Activated T-cell treated with anti-CD3 and anti-CD28 coated beads, Interleukin-2, amount 50 U/mL, for 24 hours (primary cell): ENCODE measurements at regions not wholly inside any gene's neighbourhood (a gene's known extent, or its start where the extent isn't known, plus 50 kb on each side); places are given as distances from the start of the nearest gene placed in this dataset.
"Not testable (repeated sequence)": the region's sequence is repeated elsewhere in the genome, so short reads cannot be mapped to it uniquely, and the experiment has no call there.

ENCODE experiments used
- DNase-seq: peaks from one replicate; pipeline ENCODE4 v3.0.0-alpha.2; 2020
- H3K27ac Mint-ChIP-seq: 2 replicates; pipeline ENCODE4 v1.8.0; 2020; ENCODE audit warnings: mild to moderate bottlenecking, mixed read lengths
- H3K27me3 Mint-ChIP-seq: 2 replicates; pipeline ENCODE4 v1.8.0; 2020; ENCODE audit warnings: mixed read lengths
- H3K36me3 Mint-ChIP-seq: 2 replicates; pipeline ENCODE4 v1.8.0; 2020; ENCODE audit warnings: low read depth, mixed read lengths
- H3K4me1 Mint-ChIP-seq: 2 replicates; pipeline ENCODE4 v1.8.0; 2020; ENCODE audit warnings: low read depth, mixed read lengths
- H3K4me3 Mint-ChIP-seq: 2 replicates; pipeline ENCODE4 v1.8.0; 2020; ENCODE audit warnings: mild to moderate bottlenecking, moderate library complexity, mixed read lengths
- H3K9me3 Mint-ChIP-seq: 2 replicates; pipeline ENCODE4 v1.8.0; 2020; ENCODE audit warnings: mixed read lengths

DNA sequence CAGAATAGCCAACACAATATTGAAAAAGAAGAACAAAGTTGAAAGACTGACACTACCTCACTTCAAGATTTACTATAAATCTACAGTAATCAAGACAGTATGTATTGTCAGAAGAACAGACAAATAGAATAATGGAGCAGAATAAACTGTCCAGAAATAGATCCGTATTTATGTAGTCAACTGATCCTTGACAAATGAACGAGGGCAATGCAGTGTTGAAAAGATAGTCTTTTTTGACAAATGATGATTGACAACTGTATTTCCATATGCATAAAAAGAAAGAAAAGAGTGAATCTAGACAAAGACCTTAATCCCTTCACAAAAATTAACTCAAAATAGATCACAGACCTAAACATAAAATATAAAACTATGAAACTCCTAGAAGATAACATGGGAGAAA lies 767.1 kb downstream of the KCNA4 start:
- H3K36me3 Mint-ChIP-seq: no peaks in the 10 kb centered on the region
- H3K4me1 Mint-ChIP-seq: no peaks in the 10 kb centered on the region
- no peaks in the 10 kb centered on the region for H3K27me3 Mint-ChIP-seq
- no peak overlapping the region for H3K27ac Mint-ChIP-seq
- peaks cover 3% of the 10 kb centered on the region for H3K9me3 Mint-ChIP-seq
- DNase-seq: no peak
- H3K4me3 Mint-ChIP-seq: no peak overlapping the region

DNA sequence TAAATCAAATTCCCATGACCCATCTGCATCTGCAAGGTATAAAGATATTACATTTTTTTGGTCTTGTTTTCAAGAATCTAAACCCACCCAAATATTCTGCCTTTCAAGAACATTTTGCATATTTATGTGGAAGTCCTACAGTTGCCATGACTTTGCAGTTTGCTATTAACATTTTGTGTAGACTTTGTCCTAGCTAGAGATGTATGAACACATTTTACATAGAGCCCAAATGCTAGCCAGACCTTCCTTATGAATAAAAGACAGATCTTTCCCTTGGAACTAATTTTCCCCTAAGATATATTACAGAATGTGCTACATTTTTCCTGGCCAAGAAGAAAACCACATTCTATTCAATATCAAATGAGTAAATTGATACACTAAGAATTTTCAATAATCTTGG lies 772.5 kb downstream of the KCNA4 start:
- no peaks in the 10 kb centered on the region for H3K27me3 Mint-ChIP-seq
- no peaks in the 10 kb centered on the region for H3K4me1 Mint-ChIP-seq
- H3K27ac Mint-ChIP-seq: no peak overlapping the region
- peaks cover 14% of the 10 kb centered on the region for H3K9me3 Mint-ChIP-seq
- H3K4me3 Mint-ChIP-seq: no peak overlapping the region
- H3K36me3 Mint-ChIP-seq: no peaks in the 10 kb centered on the region
- no peak for DNase-seq

- H3K27me3 Mint-ChIP-seq: no peaks in the 10 kb centered on the region
- H3K4me1 Mint-ChIP-seq: no peaks in the 10 kb centered on the region
- peaks cover 14% of the 10 kb centered on the region for H3K9me3 Mint-ChIP-seq
- H3K36me3 Mint-ChIP-seq: no peaks in the 10 kb centered on the region
- no peak overlapping the region for H3K4me3 Mint-ChIP-seq
- DNase-seq: no peak
- no peak overlapping the region for H3K27ac Mint-ChIP-seq
These were observed 773.2 kb downstream of the KCNA4 start for GRCh38 chr11:29243616-29244015.

DNA sequence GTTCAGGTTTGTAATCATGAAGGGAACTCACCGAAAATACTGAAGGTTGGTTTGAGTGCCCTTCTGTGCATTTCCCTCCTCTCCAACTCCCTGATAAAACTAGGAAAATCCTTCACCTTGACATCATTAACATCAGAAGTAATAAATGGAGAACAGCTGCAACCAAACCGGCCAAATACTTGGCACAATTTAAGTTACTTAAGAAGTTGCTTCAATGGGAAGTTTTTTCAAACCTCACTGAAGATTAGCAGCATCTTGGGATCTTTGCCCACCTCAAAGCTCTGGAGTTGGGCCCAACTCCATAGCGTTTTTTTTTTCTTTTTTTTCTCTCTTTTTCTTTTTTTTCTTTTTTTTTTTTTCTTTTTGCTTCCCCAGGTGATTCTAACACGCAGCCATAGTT lies 784.8 kb downstream of the KCNA4 start:
- Mint-ChIP-seq H3K27me3 (no peaks in the 10 kb centered on the region), H3K27ac (no peak overlapping the region), H3K4me1 (no peaks in the 10 kb centered on the region), H3K9me3 (peaks cover 6% of the 10 kb centered on the region), H3K4me3 (no peak overlapping the region), H3K36me3 (no peaks in the 10 kb centered on the region)
- DNase-seq: no peak

DNA sequence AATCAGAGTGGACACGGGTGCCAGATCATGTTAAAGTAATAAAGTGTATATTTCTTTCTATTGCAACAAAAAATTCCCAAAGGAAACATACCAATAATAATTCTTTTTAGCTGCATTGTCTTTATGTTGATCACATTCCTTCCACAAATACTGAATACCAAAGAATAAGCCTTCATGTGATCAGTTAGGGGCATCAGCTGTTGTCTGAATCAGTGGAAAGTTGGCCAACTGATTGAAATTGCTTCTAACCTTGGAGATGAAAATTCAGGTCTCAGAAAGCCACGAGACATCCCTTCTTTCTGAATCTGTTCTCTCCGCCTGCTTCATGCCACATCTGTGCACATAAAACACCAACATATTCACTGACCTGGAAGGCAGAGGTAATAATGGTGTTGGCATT lies 785.2 kb downstream of the KCNA4 start:
- Mint-ChIP-seq H3K27ac (no peak overlapping the region), H3K4me3 (no peak overlapping the region), H3K27me3 (no peaks in the 10 kb centered on the region), H3K9me3 (peaks cover 6% of the 10 kb centered on the region), H3K36me3 (no peaks in the 10 kb centered on the region), H3K4me1 (no peaks in the 10 kb centered on the region)
- no peak for DNase-seq

DNA sequence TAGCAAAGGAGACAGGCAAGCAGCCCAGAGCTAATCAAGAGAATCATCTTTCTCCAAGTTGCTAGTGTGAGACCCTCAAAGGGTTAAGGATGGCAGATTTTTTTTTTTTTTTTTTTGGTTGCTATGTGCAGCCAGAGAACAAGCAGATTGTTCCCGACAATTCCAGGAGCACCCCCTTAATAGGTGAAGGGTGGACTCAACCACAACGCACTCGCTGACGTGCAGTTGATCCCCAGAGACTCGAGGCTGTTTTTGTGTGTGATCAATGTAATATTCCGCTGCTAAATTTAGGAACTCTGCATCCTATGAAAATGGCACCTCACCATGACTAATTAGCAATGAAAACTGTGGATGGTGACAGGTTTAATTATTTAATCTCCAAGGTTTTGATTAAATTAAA lies 789.0 kb downstream of the KCNA4 start:
- H3K4me1 Mint-ChIP-seq: no peaks in the 10 kb centered on the region
- H3K27me3 Mint-ChIP-seq: no peaks in the 10 kb centered on the region
- H3K27ac Mint-ChIP-seq: no peak overlapping the region
- no peaks in the 10 kb centered on the region for H3K36me3 Mint-ChIP-seq
- no peak for DNase-seq
- H3K4me3 Mint-ChIP-seq: no peak overlapping the region
- H3K9me3 Mint-ChIP-seq: peaks cover 8% of the 10 kb centered on the region

GRCh38 chr11:29224739-29225384 lies 792.0 kb downstream of the KCNA4 start:
- Mint-ChIP-seq H3K4me3 (no peak overlapping the region), H3K9me3 (peaks cover 23% of the 10 kb centered on the region), H3K27me3 (no peaks in the 10 kb centered on the region), H3K27ac (no peak overlapping the region), H3K36me3 (no peaks in the 10 kb centered on the region), H3K4me1 (no peaks in the 10 kb centered on the region)
- no peak for DNase-seq

GRCh38 chr11:29219531-29219930 lies 797.3 kb downstream of the KCNA4 start:
- H3K4me1 Mint-ChIP-seq: not testable (repeated sequence)
- peaks cover 24% of the 10 kb centered on the region for H3K9me3 Mint-ChIP-seq

DNA sequence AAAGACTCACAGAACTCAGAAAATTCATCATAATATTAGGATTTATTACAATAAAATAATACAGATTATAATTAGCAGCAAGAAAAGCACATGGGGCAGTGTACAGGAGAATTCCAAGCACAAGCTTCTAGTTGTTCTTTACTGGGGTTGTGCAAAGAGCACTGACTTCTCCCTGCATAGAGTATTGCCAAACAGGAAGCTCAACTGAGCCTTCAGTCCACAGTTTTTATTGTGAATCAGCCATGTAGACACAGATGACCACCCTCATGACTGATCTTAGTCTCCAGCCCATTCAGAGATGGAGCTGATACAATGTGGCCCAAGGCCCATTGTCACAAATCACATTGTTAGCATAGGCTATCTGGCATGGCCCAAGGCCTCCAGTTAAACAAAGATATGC lies 798.9 kb downstream of the KCNA4 start:
- no peaks in the 10 kb centered on the region for H3K27me3 Mint-ChIP-seq
- no peak for DNase-seq
- peaks cover 27% of the 10 kb centered on the region for H3K9me3 Mint-ChIP-seq
- no peak overlapping the region for H3K27ac Mint-ChIP-seq
- H3K36me3 Mint-ChIP-seq: no peaks in the 10 kb centered on the region
- no peaks in the 10 kb centered on the region for H3K4me1 Mint-ChIP-seq
- no peak overlapping the region for H3K4me3 Mint-ChIP-seq

More at GRCh38 chr11:29219531-29219930, 797.3 kb downstream of the KCNA4 start:
- H3K27ac Mint-ChIP-seq, H3K4me3 Mint-ChIP-seq, H3K36me3 Mint-ChIP-seq, H3K27me3 Mint-ChIP-seq, DNase-seq: not testable (repeated sequence)

DNA sequence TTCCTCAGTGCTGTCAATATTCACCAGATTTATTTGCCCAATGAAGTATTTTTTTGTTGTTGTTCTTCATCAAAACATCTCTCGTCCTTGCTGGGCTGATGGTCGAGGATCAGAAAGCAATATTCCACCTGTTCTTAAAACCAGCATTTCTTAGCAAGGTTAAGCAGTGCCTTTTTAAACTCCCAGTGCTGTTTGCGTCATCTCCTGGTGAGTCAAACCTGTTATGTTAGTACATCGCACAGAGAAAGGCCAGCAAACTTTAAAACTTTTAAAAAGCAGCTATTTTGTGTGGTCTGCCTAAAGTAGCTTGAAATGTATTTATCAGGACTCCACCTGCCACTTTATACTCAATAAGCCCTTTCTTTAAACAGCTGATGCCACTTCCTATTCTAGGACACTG lies 802.0 kb downstream of the KCNA4 start:
- no peak overlapping the region for H3K27ac Mint-ChIP-seq
- no peaks in the 10 kb centered on the region for H3K4me1 Mint-ChIP-seq
- H3K9me3 Mint-ChIP-seq: peaks cover 12% of the 10 kb centered on the region
- DNase-seq: no peak
- H3K4me3 Mint-ChIP-seq: no peak overlapping the region
- no peaks in the 10 kb centered on the region for H3K27me3 Mint-ChIP-seq
- no peaks in the 10 kb centered on the region for H3K36me3 Mint-ChIP-seq

DNA sequence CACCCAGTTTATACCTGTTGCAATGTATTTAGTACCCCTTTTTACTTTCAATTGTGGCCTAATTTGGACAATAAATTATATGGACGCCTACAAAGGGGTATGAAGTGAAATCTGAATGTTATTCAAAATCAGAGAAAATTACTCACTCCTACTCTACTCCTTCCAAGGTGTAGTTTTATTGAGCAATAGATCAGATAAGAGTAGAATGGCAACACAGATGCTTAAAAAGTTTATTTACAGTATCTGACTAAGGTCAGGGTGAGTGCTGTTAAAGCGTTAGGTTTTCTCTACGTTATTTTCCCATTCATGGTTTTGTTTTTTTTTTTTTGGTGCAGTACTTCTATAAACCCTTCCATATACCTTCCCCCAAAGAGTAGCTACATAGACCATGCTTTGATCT lies 805.6 kb downstream of the KCNA4 start:
- peaks cover 9% of the 10 kb centered on the region for H3K9me3 Mint-ChIP-seq
- no peak for DNase-seq
- H3K36me3 Mint-ChIP-seq: no peaks in the 10 kb centered on the region
- no peak overlapping the region for H3K27ac Mint-ChIP-seq
- H3K4me1 Mint-ChIP-seq: no peaks in the 10 kb centered on the region
- no peak overlapping the region for H3K4me3 Mint-ChIP-seq
- H3K27me3 Mint-ChIP-seq: no peaks in the 10 kb centered on the region

- no peaks in the 10 kb centered on the region for H3K36me3 Mint-ChIP-seq
- peaks cover 10% of the 10 kb centered on the region for H3K9me3 Mint-ChIP-seq
- no peaks in the 10 kb centered on the region for H3K4me1 Mint-ChIP-seq
- no peak overlapping the region for H3K27ac Mint-ChIP-seq
- no peak overlapping the region for H3K4me3 Mint-ChIP-seq
- no peak for DNase-seq
- H3K27me3 Mint-ChIP-seq: no peaks in the 10 kb centered on the region
These were observed 806.4 kb downstream of the KCNA4 start for GRCh38 chr11:29210426-29210825.

- no peaks in the 10 kb centered on the region for H3K27me3 Mint-ChIP-seq
- no peak for DNase-seq
- H3K9me3 Mint-ChIP-seq: peaks cover 15% of the 10 kb centered on the region
- H3K4me3 Mint-ChIP-seq: no peak overlapping the region
- H3K27ac Mint-ChIP-seq: no peak overlapping the region
- no peaks in the 10 kb centered on the region for H3K4me1 Mint-ChIP-seq
- H3K36me3 Mint-ChIP-seq: no peaks in the 10 kb centered on the region
These were observed 808.7 kb downstream of the KCNA4 start for GRCh38 chr11:29208117-29208516.

DNA sequence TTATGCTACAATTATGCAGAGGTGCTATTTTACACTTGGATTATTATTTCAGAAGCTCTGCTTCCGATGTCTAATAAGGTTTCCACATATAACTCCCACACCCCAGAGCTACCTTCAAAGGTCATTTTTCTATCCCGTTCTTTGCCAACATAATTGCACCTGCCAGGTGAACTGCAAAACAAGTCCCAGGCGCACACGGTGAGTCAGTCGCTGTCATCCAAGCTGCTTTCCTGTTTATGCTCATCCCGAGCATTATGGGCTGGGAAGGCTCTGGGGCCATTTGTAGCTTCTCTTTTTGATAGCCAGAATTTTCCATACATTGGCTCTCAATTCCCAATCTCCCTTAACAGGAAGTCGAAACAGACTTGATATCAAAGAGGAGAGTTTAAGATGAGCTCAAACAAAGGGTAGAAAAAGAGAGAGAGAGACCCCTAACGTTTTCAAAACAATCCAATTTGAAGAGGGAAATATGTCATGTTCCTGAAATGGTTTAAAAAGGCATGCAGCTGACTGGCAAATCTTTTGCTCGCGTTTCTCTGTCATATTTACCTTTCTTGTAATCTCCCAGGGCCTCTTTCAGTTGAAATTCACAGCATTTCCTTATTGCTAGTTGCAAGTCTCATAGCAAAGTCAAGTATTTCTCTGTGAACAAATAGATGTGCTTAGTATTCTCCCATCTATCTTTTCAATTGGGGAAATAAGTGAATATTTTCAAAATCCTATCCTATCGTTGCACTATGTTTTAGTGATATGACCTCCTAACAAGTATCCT lies 815.9 kb downstream of the KCNA4 start:
- Mint-ChIP-seq H3K36me3 (no peaks in the 10 kb centered on the region), H3K27ac (no peak overlapping the region), H3K27me3 (no peaks in the 10 kb centered on the region), H3K4me3 (no peak overlapping the region), H3K4me1 (no peaks in the 10 kb centered on the region), H3K9me3 (peaks cover 18% of the 10 kb centered on the region)
- no peak for DNase-seq

DNA sequence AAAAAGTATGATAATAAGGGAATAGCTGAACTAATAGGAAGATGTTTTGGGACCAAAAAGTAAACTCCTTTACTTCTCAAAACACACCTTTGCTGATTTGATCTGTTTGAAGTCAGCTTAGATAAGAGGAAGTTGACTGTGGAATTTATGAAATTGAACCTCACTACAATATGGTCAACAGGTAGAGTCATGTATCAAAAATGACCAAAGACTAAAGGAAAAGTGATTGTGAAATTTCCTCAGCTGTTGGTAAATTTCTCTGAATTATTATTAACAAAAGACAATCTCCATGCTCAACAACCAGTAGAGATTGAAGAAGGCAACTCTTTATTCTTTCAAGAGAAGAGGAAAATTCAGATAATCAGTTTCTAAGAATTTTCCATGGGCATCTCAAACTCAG lies 826.5 kb downstream of the KCNA4 start:
- DNase-seq: no peak
- Mint-ChIP-seq H3K27ac (no peak overlapping the region), H3K4me3 (no peak overlapping the region), H3K9me3 (peaks cover 10% of the 10 kb centered on the region), H3K27me3 (no peaks in the 10 kb centered on the region), H3K4me1 (no peaks in the 10 kb centered on the region), H3K36me3 (no peaks in the 10 kb centered on the region)
